DND-41 (cell line): ENCODE measurements at regions not wholly inside any gene's neighbourhood (a gene's known extent, or its start where the extent isn't known, plus 50 kb on each side); places are given as distances from the start of the nearest gene placed in this dataset.

Source experiments
- ATAC-seq: fragments of 200-7000 bp; cut with Tn5 transposase; 3 replicates; pipeline ENCODE4 v1.9.1; 2021; ENCODE audit warnings: low read depth; ENCODE audit not compliant: insufficient read depth
- DNase-seq: peaks from one replicate; pipeline ENCODE4 v3.0.0-alpha.2; 2020
- H2AFZ ChIP-seq: 2 replicates; pipeline ENCODE4 v1.6.0; 2012; ENCODE audit warnings: low read depth, low read length
- H3K27ac ChIP-seq: 2 replicates; pipeline ENCODE4 v1.5.1; 2012; ENCODE audit warnings: low read length, inconsistent platforms
- H3K27me3 ChIP-seq: fragments of 200-600 bp; sonication (generic); 2 replicates; pipeline ENCODE4 v1.6.0; 2012; ENCODE audit warnings: low read length, mild to moderate bottlenecking, inconsistent platforms; ENCODE audit not compliant: insufficient read depth, poor library complexity
- H3K36me3 ChIP-seq: 2 replicates; pipeline ENCODE4 v1.5.1; 2012; ENCODE audit warnings: low read length, inconsistent platforms; ENCODE audit not compliant: insufficient read depth
- H3K4me1 ChIP-seq: 2 replicates; pipeline ENCODE4 v1.5.1; 2012; ENCODE audit warnings: mild to moderate bottlenecking, low read length; ENCODE audit not compliant: insufficient read depth
- H3K4me2 ChIP-seq: 2 replicates; pipeline ENCODE4 v1.6.0; 2012; ENCODE audit warnings: mild to moderate bottlenecking, moderate library complexity, low read length, inconsistent platforms; ENCODE audit not compliant: insufficient read depth
- H3K4me3 ChIP-seq, 2 experiments: fragments of 200-600 bp in 1 of 2; shearing (Covaris generic) in 1 of 2; 2 replicates each; pipeline ENCODE4 v1.5.1; 2012 to 2016; ENCODE audit warnings: inconsistent platforms in 2 of 2, low read length in 2 of 2, mild to moderate bottlenecking in 2 of 2, low read depth in 1 of 2, moderate library complexity in 1 of 2
- H3K79me2 ChIP-seq: 2 replicates; pipeline ENCODE4 v1.6.0; 2012; ENCODE audit warnings: low read length, inconsistent platforms; ENCODE audit not compliant: insufficient read depth
- H3K9ac ChIP-seq: 2 replicates; pipeline ENCODE4 v1.6.0; 2012; ENCODE audit warnings: low read depth, mild to moderate bottlenecking, inconsistent platforms, low read length, moderate library complexity
- H3K9me3 ChIP-seq: 2 replicates; pipeline ENCODE4 v1.5.1; 2012; ENCODE audit warnings: low read length, moderate library complexity, mild to moderate bottlenecking, inconsistent platforms; ENCODE audit not compliant: insufficient read depth, severe bottlenecking
- H4K20me1 ChIP-seq: 2 replicates; pipeline ENCODE4 v1.6.0; 2012; ENCODE audit warnings: low read length; ENCODE audit not compliant: insufficient read depth
- EZH2 ChIP-seq: IDR thresholded peaks from 3 replicates; pipeline ENCODE4 v1.6.1; 2012; ENCODE audit warnings: borderline replicate concordance, low read depth, mild to moderate bottlenecking, moderate library complexity, low read length, inconsistent platforms; ENCODE audit not compliant: severe bottlenecking
- TF ChIP-seq, protein P1 (sequence below): IDR thresholded peaks from 2 replicates; pipeline ENCODE4 v1.5.1; 2012; ENCODE audit warnings: borderline replicate concordance, low read length, moderate library complexity, mild to moderate bottlenecking; ENCODE audit not compliant: poor library complexity, severe bottlenecking; ENCODE audit errors: extremely low read depth

DNA sequence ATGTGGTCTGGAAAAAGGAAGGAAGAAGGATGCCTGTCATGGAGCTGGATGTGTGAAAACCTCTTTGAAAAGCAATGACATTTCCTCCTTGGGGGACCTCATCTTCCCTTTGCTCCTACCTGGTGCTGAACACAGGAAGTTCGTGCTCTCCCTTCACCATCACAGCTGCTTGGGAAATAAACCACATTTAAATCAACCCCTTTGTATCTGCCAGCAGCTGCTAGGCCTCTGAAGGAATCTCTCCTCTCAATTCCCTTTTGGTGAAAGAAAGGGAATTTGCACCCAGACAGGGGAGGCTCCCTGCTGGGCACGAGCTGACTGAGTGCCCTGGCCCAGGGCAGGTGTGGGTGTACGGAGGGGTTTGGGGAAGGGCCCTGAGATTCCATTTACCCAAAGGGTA is 437.7 kb downstream of the TSHZ3 start:
- ATAC-seq (no peak), DNase-seq (no peak)
- TF ChIP-seq, protein P1, sequence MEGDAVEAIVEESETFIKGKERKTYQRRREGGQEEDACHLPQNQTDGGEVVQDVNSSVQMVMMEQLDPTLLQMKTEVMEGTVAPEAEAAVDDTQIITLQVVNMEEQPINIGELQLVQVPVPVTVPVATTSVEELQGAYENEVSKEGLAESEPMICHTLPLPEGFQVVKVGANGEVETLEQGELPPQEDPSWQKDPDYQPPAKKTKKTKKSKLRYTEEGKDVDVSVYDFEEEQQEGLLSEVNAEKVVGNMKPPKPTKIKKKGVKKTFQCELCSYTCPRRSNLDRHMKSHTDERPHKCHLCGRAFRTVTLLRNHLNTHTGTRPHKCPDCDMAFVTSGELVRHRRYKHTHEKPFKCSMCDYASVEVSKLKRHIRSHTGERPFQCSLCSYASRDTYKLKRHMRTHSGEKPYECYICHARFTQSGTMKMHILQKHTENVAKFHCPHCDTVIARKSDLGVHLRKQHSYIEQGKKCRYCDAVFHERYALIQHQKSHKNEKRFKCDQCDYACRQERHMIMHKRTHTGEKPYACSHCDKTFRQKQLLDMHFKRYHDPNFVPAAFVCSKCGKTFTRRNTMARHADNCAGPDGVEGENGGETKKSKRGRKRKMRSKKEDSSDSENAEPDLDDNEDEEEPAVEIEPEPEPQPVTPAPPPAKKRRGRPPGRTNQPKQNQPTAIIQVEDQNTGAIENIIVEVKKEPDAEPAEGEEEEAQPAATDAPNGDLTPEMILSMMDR = no peak
- no peak for TF ChIP-seq EZH2
- no peak overlapping the region for H2AFZ ChIP-seq
- no peak overlapping the region for H3K4me3 ChIP-seq
- H3K9ac ChIP-seq = no peak overlapping the region
- no peaks in the 10 kb centered on the region for H3K79me2 ChIP-seq
- no peaks in the 10 kb centered on the region for H3K4me1 ChIP-seq
- H3K27ac ChIP-seq = no peak overlapping the region
- H3K9me3 ChIP-seq = no peaks in the 10 kb centered on the region
- H3K4me2 ChIP-seq = no peak overlapping the region
- no peaks in the 10 kb centered on the region for H3K27me3 ChIP-seq
- H3K36me3 ChIP-seq = no peaks in the 10 kb centered on the region
- no peaks in the 10 kb centered on the region for H4K20me1 ChIP-seq

DNA sequence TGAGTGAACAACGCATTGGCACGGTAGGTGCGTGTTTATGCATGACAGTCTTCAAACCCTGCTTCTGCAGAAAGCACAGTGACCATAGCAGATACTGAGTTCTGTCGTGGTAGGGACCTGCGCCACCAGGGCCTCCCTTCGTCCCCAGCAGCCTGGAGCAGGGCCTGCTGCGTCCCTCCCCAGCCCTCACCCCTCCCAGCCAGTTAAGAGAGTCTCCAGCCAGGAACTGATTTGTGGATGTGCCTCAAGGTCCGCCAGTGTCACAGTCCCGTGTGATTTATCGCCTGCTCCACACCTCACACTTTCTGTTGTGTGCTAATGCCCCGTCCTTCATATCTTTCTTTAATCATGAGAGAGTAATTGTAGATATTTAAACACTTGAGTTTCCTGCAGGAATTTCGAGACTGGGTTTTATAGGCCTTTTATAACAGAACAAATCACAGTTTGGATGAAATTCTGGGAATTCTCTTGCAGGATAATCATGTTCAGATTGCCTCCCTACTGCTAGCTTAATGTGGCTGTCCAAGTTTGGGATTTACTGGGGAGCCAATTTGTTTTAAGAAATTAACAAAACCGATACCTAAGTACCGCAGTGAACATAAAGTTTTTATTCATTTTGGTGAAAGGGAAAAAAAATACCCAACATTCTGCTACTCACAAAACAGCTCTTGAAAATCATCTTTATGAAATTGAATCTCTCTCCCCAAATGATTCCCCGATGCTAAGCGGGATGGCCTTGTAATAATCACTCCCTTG is 438.6 kb downstream of the TSHZ3 start:
- no peak for TF ChIP-seq EZH2
- TF ChIP-seq, protein P1 = no peak
- no peaks in the 10 kb centered on the region for H3K27me3 ChIP-seq
- H3K9me3 ChIP-seq = no peaks in the 10 kb centered on the region

DNA sequence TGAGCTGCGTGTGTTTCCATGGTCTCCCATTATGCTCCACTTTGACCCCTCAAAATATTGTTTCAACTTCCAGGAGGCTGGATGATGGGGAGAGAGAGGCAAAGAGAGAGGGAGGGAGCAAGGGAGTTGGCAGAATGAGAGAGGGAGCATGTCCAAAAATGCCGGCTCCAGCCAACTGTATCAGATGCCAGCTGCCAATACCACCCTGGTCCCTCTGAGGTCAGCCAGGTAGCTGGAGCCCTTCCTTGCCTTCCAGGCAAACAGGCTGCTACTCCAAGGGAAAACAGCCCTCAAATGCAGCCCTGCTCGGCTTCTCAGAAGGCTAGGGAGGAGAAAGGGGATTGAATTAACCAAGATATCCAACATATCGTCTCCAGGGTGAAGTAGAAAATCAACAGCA is 440.0 kb downstream of the TSHZ3 start:
- H3K4me1 ChIP-seq = no peaks in the 10 kb centered on the region
- TF ChIP-seq EZH2 = no peak
- TF ChIP-seq, protein P1 = no peak
- H3K4me3 ChIP-seq = no peak overlapping the region
- no peak overlapping the region for H3K4me2 ChIP-seq
- H2AFZ ChIP-seq = no peak overlapping the region
- H3K79me2 ChIP-seq = no peaks in the 10 kb centered on the region
- no peak for ATAC-seq
- H3K27ac ChIP-seq = no peak overlapping the region
- no peaks in the 10 kb centered on the region for H3K9me3 ChIP-seq
- DNase-seq = no peak
- H3K9ac ChIP-seq = no peak overlapping the region
- H3K27me3 ChIP-seq = no peaks in the 10 kb centered on the region
- H4K20me1 ChIP-seq = no peaks in the 10 kb centered on the region
- H3K36me3 ChIP-seq = no peaks in the 10 kb centered on the region

More for the DNA sequence above, 438.6 kb downstream of the TSHZ3 start:
- H3K9ac ChIP-seq = no peak overlapping the region
- no peaks in the 10 kb centered on the region for H3K79me2 ChIP-seq
- no peak overlapping the region for H3K27ac ChIP-seq
- no peaks in the 10 kb centered on the region for H4K20me1 ChIP-seq
- no peak overlapping the region for H3K4me3 ChIP-seq
- DNase-seq (no peak), ATAC-seq (no peak)
- H3K4me1 ChIP-seq = no peaks in the 10 kb centered on the region
- no peak overlapping the region for H3K4me2 ChIP-seq
- H3K36me3 ChIP-seq = no peaks in the 10 kb centered on the region
- H2AFZ ChIP-seq = no peak overlapping the region
